NT2/D1 (cell line): ENCODE measurements at regions not wholly inside any gene's neighbourhood (a gene's known extent, or its start where the extent isn't known, plus 50 kb on each side); places are given as distances from the start of the nearest gene placed in this dataset.

Experiments
- YY1 ChIP-seq: IDR thresholded peaks from 2 replicates; pipeline ENCODE4 v1.6.1; 2011; ENCODE audit not compliant: insufficient read length, insufficient read depth
- ZNF274 ChIP-seq: IDR thresholded peaks from 2 replicates; pipeline ENCODE4 v1.6.1; 2011; ENCODE audit warnings: mild to moderate bottlenecking, low read depth, low read length

DNA sequence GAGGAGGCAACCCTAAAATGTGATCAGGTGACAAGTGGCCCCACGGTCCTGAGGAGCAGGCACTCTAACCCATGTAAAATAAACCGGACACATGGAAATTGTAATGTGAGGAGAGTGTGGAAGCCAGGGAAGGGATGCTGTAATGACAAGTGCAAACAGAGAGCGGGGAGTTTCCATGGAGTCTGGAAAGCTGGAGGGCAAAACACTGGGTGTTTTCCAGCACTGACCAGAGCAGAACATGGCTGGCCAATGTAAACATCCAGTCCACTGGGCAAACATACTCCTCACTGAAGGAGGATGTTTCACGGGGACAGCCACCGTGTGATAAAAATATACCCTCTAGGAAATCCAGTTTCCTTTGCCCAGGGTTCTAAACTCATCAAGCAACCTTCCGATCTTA, 219.0 kb upstream of the JARID2 start:
- TF ChIP-seq YY1 = no peak
- no peak for TF ChIP-seq ZNF274
